GM23338 (cell line): ENCODE measurements at regions not wholly inside any gene's neighbourhood (a gene's known extent, or its start where the extent isn't known, plus 50 kb on each side); places are given as distances from the start of the nearest gene placed in this dataset.

Experiments
- ATAC-seq: fragments of 200-7000 bp; cut with Tn5 transposase; 3 replicates; pipeline ENCODE4 v1.9.1; 2020
- DNase-seq: peaks from one replicate; pipeline ENCODE4 v3.0.0-alpha.2; 2015; ENCODE audit warnings: low spot score
- H2AFZ ChIP-seq: fragments of 200-600 bp; sonication (generic); 2 replicates; pipeline ENCODE4 v1.8.0; 2016; ENCODE audit warnings: antibody characterized with exemption, mild to moderate bottlenecking, moderate library complexity
- H3F3A ChIP-seq: fragments of 200-600 bp; sonication (generic); replicated peaks from 2 replicates; pipeline ENCODE4 v1.8.0; 2017; ENCODE audit warnings: antibody characterized with exemption, mixed run types, low read depth
- H3K27ac ChIP-seq: fragments of 200-600 bp; sonication (generic); 2 replicates; pipeline ENCODE4 v1.6.1; 2016; ENCODE audit warnings: low read depth
- H3K27me3 ChIP-seq: fragments of 200-600 bp; sonication (generic); 2 replicates; pipeline ENCODE4 v1.8.0; 2016; ENCODE audit warnings: mild to moderate bottlenecking, mixed run types, moderate library complexity; ENCODE audit not compliant: insufficient read depth
- H3K36me3 ChIP-seq: fragments of 200-600 bp; sonication (generic); 2 replicates; pipeline ENCODE4 v1.8.0; 2016; ENCODE audit warnings: mild to moderate bottlenecking; ENCODE audit not compliant: insufficient read depth
- H3K4me1 ChIP-seq: fragments of 200-600 bp; sonication (generic); 2 replicates; pipeline ENCODE4 v1.8.0; 2016; ENCODE audit warnings: mild to moderate bottlenecking, moderate library complexity; ENCODE audit not compliant: insufficient read depth
- H3K4me2 ChIP-seq: fragments of 200-600 bp; sonication (generic); 2 replicates; pipeline ENCODE4 v1.7.1; 2017; ENCODE audit warnings: mixed run types
- H3K4me3 ChIP-seq: fragments of 200-600 bp; sonication (generic); 2 replicates; pipeline ENCODE4 v1.6.1; 2016; ENCODE audit warnings: mixed run types
- H3K79me2 ChIP-seq: fragments of 200-600 bp; sonication (generic); replicated peaks from 2 replicates; pipeline ENCODE4 v1.8.0; 2017; ENCODE audit warnings: mild to moderate bottlenecking; ENCODE audit not compliant: insufficient read depth
- H3K9me2 ChIP-seq: fragments of 200-600 bp; sonication (generic); 2 replicates; pipeline ENCODE4 v1.8.0; 2017; ENCODE audit not compliant: insufficient read depth
- H4K20me1 ChIP-seq: fragments of 200-600 bp; sonication (generic); replicated peaks from 2 replicates; pipeline ENCODE4 v1.8.0; 2017; ENCODE audit warnings: mild to moderate bottlenecking; ENCODE audit not compliant: insufficient read depth
- H3K27ac Mint-ChIP-seq: 2 replicates; pipeline ENCODE4 v1.8.0; 2020; ENCODE audit warnings: inconsistent platforms, mild to moderate bottlenecking, moderate library complexity, mixed read lengths
- H3K27me3 Mint-ChIP-seq: 3 replicates; pipeline ENCODE4 v1.8.0; 2022; ENCODE audit warnings: low read depth, mild to moderate bottlenecking, moderate library complexity, mixed read lengths, inconsistent platforms; ENCODE audit not compliant: insufficient read depth, poor library complexity
- H3K36me3 Mint-ChIP-seq: 3 replicates; pipeline ENCODE4 v1.8.0; 2021; ENCODE audit warnings: low read depth, mild to moderate bottlenecking, inconsistent platforms, moderate library complexity, mixed read lengths
- H3K4me1 Mint-ChIP-seq: 3 replicates; pipeline ENCODE4 v1.8.0; 2020; ENCODE audit warnings: mild to moderate bottlenecking, inconsistent platforms, mixed read lengths
- H3K4me3 Mint-ChIP-seq: 3 replicates; pipeline ENCODE4 v1.8.0; 2021; ENCODE audit warnings: moderate library complexity, mild to moderate bottlenecking, inconsistent platforms, mixed read lengths
- H3K9me3 Mint-ChIP-seq: 3 replicates; pipeline ENCODE4 v1.8.0; 2020; ENCODE audit warnings: moderate library complexity, mild to moderate bottlenecking, inconsistent platforms, mixed read lengths
- CREB1 ChIP-seq: fragments of 250-450 bp; sonication (Bioruptor Pico); IDR thresholded peaks from 2 replicates; pipeline ENCODE4 v1.5.0; 2020; ENCODE audit warnings: low read depth, mild to moderate bottlenecking, moderate library complexity
- CTCF ChIP-seq, 2 experiments: fragments of 200-600 bp in 1 of 2; sonication (generic) in 1 of 2; conservative IDR thresholded peaks; 2 replicates each; pipeline versions ENCODE4 v1.5.1 to v1.6.1; 2016 to 2017; ENCODE audit warnings: antibody characterized with exemption in 2 of 2, low read depth in 2 of 2, mild to moderate bottlenecking in 2 of 2, moderate library complexity in 1 of 2
- EZH2phosphoT487 ChIP-seq: fragments of 200-600 bp; sonication (generic); IDR thresholded peaks from one replicate; pipeline ENCODE4 v1.8.1; 2018; ENCODE audit warnings: antibody characterized with exemption; ENCODE audit not compliant: unreplicated experiment
- POLR2AphosphoS5 ChIP-seq: IDR thresholded peaks from 2 replicates; pipeline ENCODE4 v1.6.1; 2016; ENCODE audit warnings: antibody characterized with exemption, low read depth
- STAT1 ChIP-seq: IDR thresholded peaks from one replicate; pipeline ENCODE4 v1.6.1; 2016; ENCODE audit warnings: antibody characterized with exemption; ENCODE audit not compliant: unreplicated experiment
- ZNF114 ChIP-seq: fragments of 250-450 bp; sonication (Bioruptor Pico); IDR thresholded peaks from 2 replicates; pipeline ENCODE4 v1.5.0; 2020; ENCODE audit warnings: mild to moderate bottlenecking, moderate library complexity
- TF ChIP-seq, protein P1 (sequence below): fragments of 250-450 bp; sonication (Bioruptor Pico); IDR thresholded peaks from 2 replicates; pipeline ENCODE4 v1.5.0; 2020; ENCODE audit warnings: mild to moderate bottlenecking, moderate library complexity
- TF ChIP-seq, protein P2 (sequence below): IDR thresholded peaks from 2 replicates; pipeline ENCODE4 v1.6.1; 2016; ENCODE audit warnings: antibody characterized with exemption

DNA sequence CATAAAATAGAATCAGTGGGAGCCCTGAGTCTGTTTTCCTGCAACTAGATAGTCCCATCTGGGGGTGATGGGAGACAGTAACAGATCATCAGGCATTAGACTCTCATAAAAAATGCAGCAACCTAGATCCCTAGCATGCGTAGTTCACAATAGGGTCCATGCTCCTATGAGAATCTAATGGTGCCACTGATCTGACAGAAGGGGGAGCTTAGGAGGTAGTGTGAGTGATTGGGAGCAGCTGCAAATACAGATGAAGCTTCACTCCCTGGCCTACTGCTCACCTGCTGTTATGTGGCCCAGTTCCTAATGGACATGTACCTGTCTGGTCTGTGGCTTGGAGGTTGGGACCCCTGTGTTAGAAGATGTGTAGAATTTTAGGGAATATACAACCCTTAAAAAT is 904.5 kb upstream of the EPHA7 start:
- H3K9me3 Mint-ChIP-seq: no peaks in the 10 kb centered on the region; the same call in 1 of the 3 replicates
- TF ChIP-seq CTCF (conservative IDR thresholded peaks at IDR 0.05; ENCODE audit: low read depth in 2 of 2): peak; percentile 58 to 73
- TF ChIP-seq POLR2AphosphoS5: no peak
- H3K4me3 ChIP-seq: no peak overlapping the region
- H2AFZ ChIP-seq: no peak overlapping the region
- no peak overlapping the region for H3K4me2 ChIP-seq
- no peaks in the 10 kb centered on the region for H3K36me3 ChIP-seq
- no peaks in the 10 kb centered on the region for H3F3A ChIP-seq
- H3K27me3 ChIP-seq: no peaks in the 10 kb centered on the region
- no peaks in the 10 kb centered on the region for H3K4me1 Mint-ChIP-seq
- H3K27ac ChIP-seq: no peak overlapping the region
- no peaks in the 10 kb centered on the region for H3K79me2 ChIP-seq
- H4K20me1 ChIP-seq: no peaks in the 10 kb centered on the region
- H3K27me3 Mint-ChIP-seq: no peaks in the 10 kb centered on the region
- H3K9me2 ChIP-seq: no peaks in the 10 kb centered on the region
- H3K36me3 Mint-ChIP-seq: no peaks in the 10 kb centered on the region
- DNase-seq: peak; percentile 66
- no peak overlapping the region for H3K4me3 Mint-ChIP-seq
- H3K4me1 ChIP-seq: no peaks in the 10 kb centered on the region
- peak; percentile 87 for ATAC-seq
- no peak overlapping the region for H3K27ac Mint-ChIP-seq

DNA sequence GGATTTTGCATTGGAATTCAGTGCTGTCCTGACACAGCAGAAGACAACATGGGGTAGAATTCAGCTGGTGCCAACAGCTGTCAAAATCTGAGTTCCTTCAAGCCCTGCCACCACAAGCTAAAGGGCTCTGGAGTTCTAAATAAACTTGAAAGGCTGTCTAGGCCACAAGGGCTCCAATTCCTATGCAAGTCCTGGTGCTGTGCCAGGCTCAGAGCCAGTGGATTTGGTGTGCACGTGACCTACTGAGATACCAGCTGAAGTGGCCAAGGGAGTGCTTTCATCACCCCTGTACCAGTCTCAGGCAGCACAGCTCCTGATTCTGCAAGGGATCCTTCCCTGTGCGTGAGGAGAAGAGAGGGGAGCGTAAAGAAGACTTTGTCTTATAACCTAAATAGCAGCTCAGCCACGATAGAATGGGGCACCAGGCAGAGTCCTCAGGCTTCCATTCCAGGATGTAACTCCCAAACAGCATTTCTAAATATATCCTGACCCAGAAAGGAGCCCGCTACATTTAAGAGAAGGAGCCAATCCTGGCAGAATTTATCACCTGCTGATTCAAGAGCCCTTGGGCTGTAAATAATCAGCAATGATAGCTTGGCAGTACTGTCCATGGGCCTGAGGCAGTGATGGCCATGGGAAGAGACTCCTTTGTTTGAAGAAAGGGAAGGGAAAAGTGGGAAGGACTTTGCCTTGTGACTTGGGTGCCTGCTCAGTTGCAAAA is 881.2 kb upstream of the EPHA7 start:
- H3K4me3 Mint-ChIP-seq: no peak overlapping the region
- Histone ChIP-seq H2AFZ (peak overlapping the region; percentile 64; the same call in 1 of the 2 replicates), H3K4me1 (no peaks in the 10 kb centered on the region), H3K27ac (no peak overlapping the region), H3K79me2 (no peaks in the 10 kb centered on the region), H3K4me2 (no peak overlapping the region), H3K27me3 (no peaks in the 10 kb centered on the region), H3K9me2 (no peaks in the 10 kb centered on the region), H3F3A (no peaks in the 10 kb centered on the region), H3K36me3 (no peaks in the 10 kb centered on the region), H4K20me1 (no peaks in the 10 kb centered on the region), H3K4me3 (no peak overlapping the region)
- no peak overlapping the region for H3K27ac Mint-ChIP-seq
- no peak for ATAC-seq
- no peaks in the 10 kb centered on the region for H3K4me1 Mint-ChIP-seq
- H3K9me3 Mint-ChIP-seq: no peaks in the 10 kb centered on the region
- DNase-seq: no peak
- no peaks in the 10 kb centered on the region for H3K27me3 Mint-ChIP-seq
- no peaks in the 10 kb centered on the region for H3K36me3 Mint-ChIP-seq
- TF ChIP-seq, protein P1, sequence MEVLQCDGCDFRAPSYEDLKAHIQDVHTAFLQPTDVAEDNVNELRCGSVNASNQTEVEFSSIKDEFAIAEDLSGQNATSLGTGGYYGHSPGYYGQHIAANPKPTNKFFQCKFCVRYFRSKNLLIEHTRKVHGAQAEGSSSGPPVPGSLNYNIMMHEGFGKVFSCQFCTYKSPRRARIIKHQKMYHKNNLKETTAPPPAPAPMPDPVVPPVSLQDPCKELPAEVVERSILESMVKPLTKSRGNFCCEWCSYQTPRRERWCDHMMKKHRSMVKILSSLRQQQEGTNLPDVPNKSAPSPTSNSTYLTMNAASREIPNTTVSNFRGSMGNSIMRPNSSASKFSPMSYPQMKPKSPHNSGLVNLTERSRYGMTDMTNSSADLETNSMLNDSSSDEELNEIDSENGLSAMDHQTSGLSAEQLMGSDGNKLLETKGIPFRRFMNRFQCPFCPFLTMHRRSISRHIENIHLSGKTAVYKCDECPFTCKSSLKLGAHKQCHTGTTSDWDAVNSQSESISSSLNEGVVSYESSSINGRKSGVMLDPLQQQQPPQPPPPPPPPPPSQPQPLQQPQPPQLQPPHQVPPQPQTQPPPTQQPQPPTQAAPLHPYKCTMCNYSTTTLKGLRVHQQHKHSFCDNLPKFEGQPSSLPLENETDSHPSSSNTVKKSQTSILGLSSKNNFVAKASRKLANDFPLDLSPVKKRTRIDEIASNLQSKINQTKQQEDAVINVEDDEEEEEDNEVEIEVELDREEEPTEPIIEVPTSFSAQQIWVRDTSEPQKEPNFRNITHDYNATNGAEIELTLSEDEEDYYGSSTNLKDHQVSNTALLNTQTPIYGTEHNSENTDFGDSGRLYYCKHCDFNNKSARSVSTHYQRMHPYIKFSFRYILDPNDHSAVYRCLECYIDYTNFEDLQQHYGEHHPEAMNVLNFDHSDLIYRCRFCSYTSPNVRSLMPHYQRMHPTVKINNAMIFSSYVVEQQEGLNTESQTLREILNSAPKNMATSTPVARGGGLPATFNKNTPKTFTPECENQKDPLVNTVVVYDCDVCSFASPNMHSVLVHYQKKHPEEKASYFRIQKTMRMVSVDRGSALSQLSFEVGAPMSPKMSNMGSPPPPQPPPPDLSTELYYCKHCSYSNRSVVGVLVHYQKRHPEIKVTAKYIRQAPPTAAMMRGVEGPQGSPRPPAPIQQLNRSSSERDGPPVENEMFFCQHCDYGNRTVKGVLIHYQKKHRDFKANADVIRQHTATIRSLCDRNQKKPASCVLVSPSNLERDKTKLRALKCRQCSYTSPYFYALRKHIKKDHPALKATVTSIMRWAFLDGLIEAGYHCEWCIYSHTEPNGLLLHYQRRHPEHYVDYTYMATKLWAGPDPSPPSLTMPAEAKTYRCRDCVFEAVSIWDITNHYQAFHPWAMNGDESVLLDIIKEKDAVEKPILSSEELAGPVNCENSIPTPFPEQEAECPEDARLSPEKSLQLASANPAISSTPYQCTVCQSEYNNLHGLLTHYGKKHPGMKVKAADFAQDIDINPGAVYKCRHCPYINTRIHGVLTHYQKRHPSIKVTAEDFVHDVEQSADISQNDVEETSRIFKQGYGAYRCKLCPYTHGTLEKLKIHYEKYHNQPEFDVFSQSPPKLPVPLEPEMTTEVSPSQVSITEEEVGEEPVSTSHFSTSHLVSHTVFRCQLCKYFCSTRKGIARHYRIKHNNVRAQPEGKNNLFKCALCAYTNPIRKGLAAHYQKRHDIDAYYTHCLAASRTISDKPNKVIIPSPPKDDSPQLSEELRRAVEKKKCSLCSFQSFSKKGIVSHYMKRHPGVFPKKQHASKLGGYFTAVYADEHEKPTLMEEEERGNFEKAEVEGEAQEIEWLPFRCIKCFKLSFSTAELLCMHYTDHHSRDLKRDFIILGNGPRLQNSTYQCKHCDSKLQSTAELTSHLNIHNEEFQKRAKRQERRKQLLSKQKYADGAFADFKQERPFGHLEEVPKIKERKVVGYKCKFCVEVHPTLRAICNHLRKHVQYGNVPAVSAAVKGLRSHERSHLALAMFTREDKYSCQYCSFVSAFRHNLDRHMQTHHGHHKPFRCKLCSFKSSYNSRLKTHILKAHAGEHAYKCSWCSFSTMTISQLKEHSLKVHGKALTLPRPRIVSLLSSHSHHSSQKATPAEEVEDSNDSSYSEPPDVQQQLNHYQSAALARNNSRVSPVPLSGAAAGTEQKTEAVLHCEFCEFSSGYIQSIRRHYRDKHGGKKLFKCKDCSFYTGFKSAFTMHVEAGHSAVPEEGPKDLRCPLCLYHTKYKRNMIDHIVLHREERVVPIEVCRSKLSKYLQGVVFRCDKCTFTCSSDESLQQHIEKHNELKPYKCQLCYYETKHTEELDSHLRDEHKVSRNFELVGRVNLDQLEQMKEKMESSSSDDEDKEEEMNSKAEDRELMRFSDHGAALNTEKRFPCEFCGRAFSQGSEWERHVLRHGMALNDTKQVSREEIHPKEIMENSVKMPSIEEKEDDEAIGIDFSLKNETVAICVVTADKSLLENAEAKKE: no peak
- TF ChIP-seq EZH2phosphoT487 (no peak), POLR2AphosphoS5 (no peak), STAT1 (no peak), CTCF (conservative IDR thresholded peaks at IDR 0.05; ENCODE audit: low read depth in 2 of 2) (no peak), CREB1 (CRISPR knock-in tag) (no peak), ZNF114 (CRISPR knock-in tag) (no peak)
- TF ChIP-seq, protein P2, sequence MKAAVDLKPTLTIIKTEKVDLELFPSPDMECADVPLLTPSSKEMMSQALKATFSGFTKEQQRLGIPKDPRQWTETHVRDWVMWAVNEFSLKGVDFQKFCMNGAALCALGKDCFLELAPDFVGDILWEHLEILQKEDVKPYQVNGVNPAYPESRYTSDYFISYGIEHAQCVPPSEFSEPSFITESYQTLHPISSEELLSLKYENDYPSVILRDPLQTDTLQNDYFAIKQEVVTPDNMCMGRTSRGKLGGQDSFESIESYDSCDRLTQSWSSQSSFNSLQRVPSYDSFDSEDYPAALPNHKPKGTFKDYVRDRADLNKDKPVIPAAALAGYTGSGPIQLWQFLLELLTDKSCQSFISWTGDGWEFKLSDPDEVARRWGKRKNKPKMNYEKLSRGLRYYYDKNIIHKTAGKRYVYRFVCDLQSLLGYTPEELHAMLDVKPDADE: no peak
